HepG2 (cell line): ENCODE measurements at regions not wholly inside any gene's neighbourhood (a gene's known extent, or its start where the extent isn't known, plus 50 kb on each side); places are given as distances from the start of the nearest gene placed in this dataset.

ENCODE experiments used
- ATAC-seq: fragments of 200-7000 bp; cut with Tn5 transposase; 3 replicates; pipeline ENCODE4 v1.9.1; 2020; ENCODE audit warnings: mild to moderate bottlenecking, moderate library complexity
- BruUV-seq: library from RNA; stranded (reverse); fragments of 400-500 nt; replicated peaks from 2 replicates; lab custom pipeline; 2021; lab: Mats Ljungman, UMichigan
- CTCF ChIA-PET: fragments of 300-600 bp; formaldehyde crosslinking; extraction: SDS; loops from one replicate; lab custom pipeline; 2021; ENCODE audit warnings: low total read pairs, inconsistent platforms, low intra/inter-chr PET ratio; lab: Yijun Ruan, JAX
- POLR2A ChIA-PET: fragments of 350-600 bp; sonication (Branson Sonifier 250); formaldehyde crosslinking; loops from one replicate; lab custom pipeline; 2020; ENCODE audit warnings: antibody characterized with exemption, inconsistent platforms; lab: Yijun Ruan, JAX
- DNase-seq: peaks from one replicate; pipeline ENCODE4 v3.0.0-alpha.2; 2015; ENCODE audit warnings: low spot score
- FAIRE-seq: peaks from 3 replicates; lab custom pipeline; 2011; peaks lifted over from hg19 to GRCh38; lab: Jason Lieb, UNC
- H2AFZ ChIP-seq: one replicate; pipeline ENCODE4 v1.6.1; 2011; ENCODE audit warnings: low read length, inconsistent platforms
- H3K27ac ChIP-seq: fragments of 300-600 bp; 3 replicates; pipeline ENCODE4 v1.8.0; 2011; ENCODE audit warnings: mixed run types, mild to moderate bottlenecking, mixed read lengths, low read length, inconsistent platforms; ENCODE audit not compliant: insufficient read depth; ENCODE audit errors: extremely low read length
- H3K27me3 ChIP-seq, 2 experiments: fragments of 200-600 bp in 1 of 2; 2 replicates in 1 of 2; 3 replicates in 1 of 2; pipeline versions ENCODE4 v1.6.0 to v1.8.0; 2011; ENCODE audit warnings: low read length in 2 of 2, mild to moderate bottlenecking in 2 of 2, moderate library complexity in 2 of 2, inconsistent platforms in 1 of 2; ENCODE audit not compliant: insufficient read depth in 2 of 2, control insufficient read depth in 1 of 2
- H3K36me3 ChIP-seq, 2 experiments: fragments of 200-600 bp in 1 of 2; replicated peaks in 1 of 2; 2 replicates in 1 of 2; 3 replicates in 1 of 2; pipeline versions ENCODE4 v1.5.1 to v1.8.0; 2011; ENCODE audit warnings: low read length in 2 of 2, inconsistent platforms in 1 of 2; ENCODE audit not compliant: insufficient read depth in 2 of 2, control insufficient read depth in 1 of 2
- H3K4me1 ChIP-seq: 2 replicates; pipeline ENCODE4 v1.5.1; 2012; ENCODE audit warnings: low read length, inconsistent platforms; ENCODE audit not compliant: insufficient read depth
- H3K4me2 ChIP-seq: 2 replicates; pipeline ENCODE4 v1.6.0; 2011; ENCODE audit warnings: low read depth, low read length, inconsistent platforms
- H3K4me3 ChIP-seq, 3 experiments: fragments of 200-600 bp in 1 of 3; sonication (generic), shearing (Covaris generic) in 1 of 3; replicated peaks in 1 of 3; 2 replicates each; pipeline ENCODE4 v1.5.1; 2011 to 2016; ENCODE audit warnings: low read length in 3 of 3, inconsistent platforms in 2 of 3, low read depth in 2 of 3, mild to moderate bottlenecking in 2 of 3, control low read depth in 1 of 3, mixed read lengths in 1 of 3; ENCODE audit not compliant: insufficient read depth in 1 of 3
- H3K79me2 ChIP-seq: one replicate; pipeline ENCODE4 v1.6.1; 2011; ENCODE audit warnings: low read length, inconsistent platforms; ENCODE audit not compliant: insufficient read depth
- H3K9ac ChIP-seq: 2 replicates; pipeline ENCODE4 v1.6.0; 2011; ENCODE audit warnings: mild to moderate bottlenecking, low read depth, low read length, inconsistent platforms; ENCODE audit not compliant: insufficient read depth
- H3K9me3 ChIP-seq: 2 replicates; pipeline ENCODE4 v1.5.1; 2012; ENCODE audit warnings: mild to moderate bottlenecking, low read length
- H4K20me1 ChIP-seq: 2 replicates; pipeline ENCODE4 v1.6.0; 2011; ENCODE audit warnings: inconsistent platforms, mild to moderate bottlenecking, low read length, moderate library complexity; ENCODE audit not compliant: insufficient read depth
- CBX1 ChIP-seq: IDR thresholded peaks from one replicate; pipeline ENCODE4 v1.6.1; 2016; ENCODE audit warnings: antibody characterized with exemption, low read depth
- EP300 ChIP-seq, 3 experiments: sonication (generic) in 1 of 3; formaldehyde crosslinking in 1 of 3; IDR thresholded peaks; 2 replicates each; pipeline versions ENCODE4 v1.5.1 to v1.6.1; 2011 to 2020; ENCODE audit warnings: low read depth in 2 of 3, low read length in 2 of 3, borderline replicate concordance in 1 of 3, improper control_type of control experiment in 1 of 3, mild to moderate bottlenecking in 1 of 3, missing genetic modification reagents in 1 of 3, moderate library complexity in 1 of 3
- MIER3 ChIP-seq: IDR thresholded peaks from 2 replicates; pipeline ENCODE4 v1.6.1; 2016; ENCODE audit warnings: missing compliant biosample characterization, borderline replicate concordance
- NR2F1 ChIP-seq, 2 experiments: fragments of 450-650 bp in 1 of 2; formaldehyde crosslinking in 1 of 2; IDR thresholded peaks; 2 replicates each; pipeline versions ENCODE4 v1.5.0 to v1.6.1; 2016 to 2020; ENCODE audit warnings: mild to moderate bottlenecking in 1 of 2, missing compliant biosample characterization in 1 of 2, missing genetic modification reagents in 1 of 2, moderate library complexity in 1 of 2
- PRPF4 ChIP-seq: fragments of 200-400 bp; formaldehyde crosslinking; IDR thresholded peaks from 2 replicates; pipeline ENCODE4 v1.6.1; 2016; ENCODE audit warnings: low read length, low read depth; ENCODE audit not compliant: poor library complexity, severe bottlenecking
- SIX1 ChIP-seq: sonication (generic); formaldehyde crosslinking; IDR thresholded peaks from 2 replicates; pipeline ENCODE4 v1.4.0; 2020; ENCODE audit warnings: missing genetic modification reagents, borderline replicate concordance
- SNAI1 ChIP-seq: sonication (generic); formaldehyde crosslinking; IDR thresholded peaks from 2 replicates; pipeline ENCODE4 v1.5.0; 2020; ENCODE audit warnings: mild to moderate bottlenecking, missing genetic modification reagents, borderline replicate concordance
- SP2 ChIP-seq: sonication (generic); formaldehyde crosslinking; IDR thresholded peaks from 2 replicates; pipeline ENCODE4 v1.5.1; 2020; ENCODE audit warnings: mild to moderate bottlenecking, missing genetic modification reagents
- ZNF101 ChIP-seq: sonication (generic); formaldehyde crosslinking; IDR thresholded peaks from 2 replicates; pipeline ENCODE4 v1.4.0; 2020; ENCODE audit warnings: mild to moderate bottlenecking, low read depth, missing genetic modification reagents, borderline replicate concordance
- ZNF451 ChIP-seq: sonication (generic); formaldehyde crosslinking; IDR thresholded peaks from 2 replicates; pipeline ENCODE4 v1.5.0; 2020; ENCODE audit warnings: mild to moderate bottlenecking, missing genetic modification reagents
- ZNF883 ChIP-seq: sonication (generic); formaldehyde crosslinking; IDR thresholded peaks from 2 replicates; pipeline ENCODE4 v1.5.1; 2020; ENCODE audit warnings: mild to moderate bottlenecking, missing genetic modification reagents; ENCODE audit errors: not compliant biosample characterization
- WGBS: methylation state at CpG from one replicate; pipeline ENCODE4 v1.1.6; 2017; ENCODE audit warnings: low lambda C conversion rate; 5-methylcytosine and 5-hydroxymethylcytosine counted together
- in situ Hi-C: cut with HindIII; loops from 2 replicates; pipeline ENCODE4 v1.10.0; 2017; ENCODE audit warnings: low pct_unique_long_range_greater_than_20kb; ENCODE audit not compliant: extremely low pct_ligation_motif_present
- intact Hi-C: fragments of 100-400 bp; cut with micrococcal nuclease; formaldehyde crosslinking; loops from one replicate; pipeline ENCODE4 v1.10.0; 2022; ENCODE audit not compliant: unreplicated experiment
- TF ChIP-seq, protein P1 (sequence below): sonication (generic); formaldehyde crosslinking; IDR thresholded peaks from 2 replicates; pipeline ENCODE4 v1.9.0; 2021; ENCODE audit warnings: missing genetic modification reagents, borderline replicate concordance

- no peak overlapping the region for H3K4me3 ChIP-seq
- no peaks in the 10 kb centered on the region for H3K4me1 ChIP-seq
- under 1% methylated on average over 7 of the region's 7 CpGs for WGBS
- no peaks in the 10 kb centered on the region for H4K20me1 ChIP-seq
- no TSS peak for BruUV-seq
- no peak overlapping the region for H3K9ac ChIP-seq
- no peak overlapping the region for H3K27ac ChIP-seq
- H3K36me3 ChIP-seq: no peaks in the 10 kb centered on the region
- FAIRE-seq (no peak), ATAC-seq (no peak), DNase-seq (no peak)
- no peak overlapping the region for H2AFZ ChIP-seq
- TF ChIP-seq, protein P1, sequence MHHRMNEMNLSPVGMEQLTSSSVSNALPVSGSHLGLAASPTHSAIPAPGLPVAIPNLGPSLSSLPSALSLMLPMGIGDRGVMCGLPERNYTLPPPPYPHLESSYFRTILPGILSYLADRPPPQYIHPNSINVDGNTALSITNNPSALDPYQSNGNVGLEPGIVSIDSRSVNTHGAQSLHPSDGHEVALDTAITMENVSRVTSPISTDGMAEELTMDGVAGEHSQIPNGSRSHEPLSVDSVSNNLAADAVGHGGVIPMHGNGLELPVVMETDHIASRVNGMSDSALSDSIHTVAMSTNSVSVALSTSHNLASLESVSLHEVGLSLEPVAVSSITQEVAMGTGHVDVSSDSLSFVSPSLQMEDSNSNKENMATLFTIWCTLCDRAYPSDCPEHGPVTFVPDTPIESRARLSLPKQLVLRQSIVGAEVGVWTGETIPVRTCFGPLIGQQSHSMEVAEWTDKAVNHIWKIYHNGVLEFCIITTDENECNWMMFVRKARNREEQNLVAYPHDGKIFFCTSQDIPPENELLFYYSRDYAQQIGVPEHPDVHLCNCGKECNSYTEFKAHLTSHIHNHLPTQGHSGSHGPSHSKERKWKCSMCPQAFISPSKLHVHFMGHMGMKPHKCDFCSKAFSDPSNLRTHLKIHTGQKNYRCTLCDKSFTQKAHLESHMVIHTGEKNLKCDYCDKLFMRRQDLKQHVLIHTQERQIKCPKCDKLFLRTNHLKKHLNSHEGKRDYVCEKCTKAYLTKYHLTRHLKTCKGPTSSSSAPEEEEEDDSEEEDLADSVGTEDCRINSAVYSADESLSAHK (CRISPR knock-in tag): no peak
- TF ChIP-seq ZNF451: no peak
- no peak for TF ChIP-seq SP2
- no peak for TF ChIP-seq PRPF4
- TF ChIP-seq CBX1: no peak
- TF ChIP-seq MIER3: no peak
- no peak for TF ChIP-seq NR2F1 (CRISPR knock-in tag; IDR thresholded peaks at IDR 0.05)
- TF ChIP-seq ZNF883: no peak
- TF ChIP-seq SNAI1 (CRISPR knock-in tag): no peak
- no peak for TF ChIP-seq EP300 (IDR thresholded peaks at IDR 0.05; ENCODE audit: low read depth in 2 of 2, low read length in 2 of 2)
- no peak for TF ChIP-seq EP300 (CRISPR knock-in tag; IDR thresholded peaks at IDR 0.05; ENCODE audit: borderline replicate concordance)
- no peak for TF ChIP-seq SIX1 (CRISPR knock-in tag)
- TF ChIP-seq ZNF101: no peak
- POLR2A ChIA-PET: no interaction called here
- in situ Hi-C loops: no loop called here
- H3K9me3 ChIP-seq: no peaks in the 10 kb centered on the region
- CTCF ChIA-PET: no interaction called here
- H3K79me2 ChIP-seq: no peaks in the 10 kb centered on the region
- no peak overlapping the region for H3K4me2 ChIP-seq
- no peaks in the 10 kb centered on the region for H3K27me3 ChIP-seq
- intact Hi-C loops: no loop called here
Measured at GRCh38 chr7:131896165-131896863, 339.9 kb upstream of the PODXL start.
